ENCODE measurements at regions not wholly inside any gene's neighbourhood (a gene's known extent, or its start where the extent isn't known, plus 50 kb on each side); places are given as distances from the start of the nearest gene placed in this dataset.

GRCh38 chr6:40708049-40708448 is 120.9 kb upstream of the LRFN2 start:
- DNase-seq (ENCODE audit: low read depth): no peak
- TF ChIP-seq CTCF (IDR thresholded peaks at IDR 0.05; ENCODE audit: insufficient read depth, low read depth, low read length, missing control alignments): no peak
- no peak overlapping the region for H3K4me3 ChIP-seq (ENCODE audit: low read length)

- no peak for TF ChIP-seq CTCF (IDR thresholded peaks at IDR 0.05; ENCODE audit: insufficient read depth, low read depth, low read length, missing control alignments)
- no peak for DNase-seq (ENCODE audit: low read depth)
- no peak overlapping the region for H3K4me3 ChIP-seq (ENCODE audit: low read length)
These were observed 119.0 kb upstream of the LRFN2 start for GRCh38 chr6:40706178-40706577.

- no peak for TF ChIP-seq CTCF (IDR thresholded peaks at IDR 0.05; ENCODE audit: insufficient read depth, low read depth, low read length, missing control alignments)
- H3K4me3 ChIP-seq (ENCODE audit: low read length): no peak overlapping the region
- no peak for DNase-seq (ENCODE audit: low read depth)
These were observed 118.2 kb upstream of the LRFN2 start for GRCh38 chr6:40705354-40705753.

- TF ChIP-seq CTCF (IDR thresholded peaks at IDR 0.05; ENCODE audit: insufficient read depth, low read depth, low read length, missing control alignments): no peak
- no peak overlapping the region for H3K4me3 ChIP-seq (ENCODE audit: low read length)
- DNase-seq (ENCODE audit: low read depth): no peak
These were observed 114.3 kb upstream of the LRFN2 start for GRCh38 chr6:40701352-40702007.

GRCh38 chr6:40700006-40700580 is 112.9 kb upstream of the LRFN2 start:
- no peak overlapping the region for H3K4me3 ChIP-seq (ENCODE audit: low read length)
- TF ChIP-seq CTCF (IDR thresholded peaks at IDR 0.05; ENCODE audit: insufficient read depth, low read depth, low read length, missing control alignments): no peak
- no peak for DNase-seq (ENCODE audit: low read depth)

- no peak for TF ChIP-seq CTCF (IDR thresholded peaks at IDR 0.05; ENCODE audit: insufficient read depth, low read depth, low read length, missing control alignments)
- H3K4me3 ChIP-seq (ENCODE audit: low read length): no peak overlapping the region
- no peak for DNase-seq (ENCODE audit: low read depth)
These were observed 108.7 kb upstream of the LRFN2 start for GRCh38 chr6:40695750-40696415.
